HG02763 (cell line): ENCODE measurements at regions not wholly inside any gene's neighbourhood (a gene's known extent, or its start where the extent isn't known, plus 50 kb on each side); places are given as distances from the start of the nearest gene placed in this dataset.
"Not testable (repeated sequence)": the region's sequence is repeated elsewhere in the genome, so short reads cannot be mapped to it uniquely, and the experiment has no call there.

Source experiments
- ATAC-seq: cut with Tn5 transposase; IDR thresholded peaks from one replicate; pipeline ENCODE4 v1.9.1; 2021; ENCODE audit warnings: mild to moderate bottlenecking, moderate library complexity; ENCODE audit not compliant: unreplicated experiment

DNA sequence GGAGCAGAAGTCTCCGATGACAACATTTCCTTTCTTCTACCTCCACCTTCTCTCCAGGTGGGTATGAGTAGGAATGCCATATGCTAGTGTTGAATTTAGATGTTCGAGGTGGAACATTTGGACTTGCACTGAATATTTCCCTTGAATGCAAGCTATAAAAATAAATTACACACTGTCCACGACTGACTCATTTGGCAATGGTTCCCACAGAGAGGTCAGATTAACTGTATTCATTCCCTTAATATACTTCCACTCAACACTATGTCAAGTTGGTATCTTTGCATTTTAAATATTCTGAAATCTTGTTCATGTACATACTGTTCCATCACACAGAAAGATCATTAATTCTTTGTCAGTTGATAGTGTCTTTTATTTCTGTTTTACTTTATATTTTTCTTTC, 222.6 kb upstream of the PIK3R1 start:
- no peak for ATAC-seq

DNA sequence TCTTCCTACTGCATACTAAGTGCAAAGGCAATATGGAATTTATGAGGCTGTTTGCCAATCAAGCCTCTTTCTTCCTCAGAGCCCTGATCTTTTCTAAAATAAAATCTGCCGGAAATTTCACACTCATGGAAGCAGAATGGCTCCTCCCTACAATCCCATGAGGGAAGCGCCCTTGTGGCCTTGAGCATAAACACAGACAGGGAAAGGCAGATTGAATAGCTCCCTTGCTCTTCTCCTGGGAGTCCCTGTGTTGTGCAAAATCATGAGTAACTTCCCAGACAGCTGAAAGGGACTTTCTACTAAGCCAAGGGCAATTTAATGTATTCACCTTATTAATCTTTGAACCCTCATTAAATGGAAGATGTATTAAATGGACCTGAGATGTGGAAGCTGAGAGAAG, 226.1 kb upstream of the PIK3R1 start:
- ATAC-seq = no peak

DNA sequence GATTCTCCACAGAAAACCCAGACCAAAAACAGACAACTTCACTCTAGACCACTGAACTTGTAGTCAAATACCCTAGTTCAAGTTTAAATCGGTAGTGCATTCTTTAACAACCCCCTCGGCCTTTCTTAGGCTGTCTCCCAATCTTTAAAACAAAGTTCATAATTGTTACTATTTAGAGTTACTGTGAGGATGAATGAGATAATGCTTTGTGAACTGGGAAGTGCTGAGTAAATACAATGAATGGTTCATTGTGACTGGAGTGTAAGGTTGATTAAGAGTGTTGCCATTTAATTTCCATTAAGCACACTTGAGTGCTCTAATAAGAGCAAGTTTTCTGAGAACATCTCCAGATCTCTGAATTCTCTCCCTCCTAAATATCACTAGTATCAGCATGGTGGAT, 228.8 kb upstream of the PIK3R1 start:
- no peak for ATAC-seq

DNA sequence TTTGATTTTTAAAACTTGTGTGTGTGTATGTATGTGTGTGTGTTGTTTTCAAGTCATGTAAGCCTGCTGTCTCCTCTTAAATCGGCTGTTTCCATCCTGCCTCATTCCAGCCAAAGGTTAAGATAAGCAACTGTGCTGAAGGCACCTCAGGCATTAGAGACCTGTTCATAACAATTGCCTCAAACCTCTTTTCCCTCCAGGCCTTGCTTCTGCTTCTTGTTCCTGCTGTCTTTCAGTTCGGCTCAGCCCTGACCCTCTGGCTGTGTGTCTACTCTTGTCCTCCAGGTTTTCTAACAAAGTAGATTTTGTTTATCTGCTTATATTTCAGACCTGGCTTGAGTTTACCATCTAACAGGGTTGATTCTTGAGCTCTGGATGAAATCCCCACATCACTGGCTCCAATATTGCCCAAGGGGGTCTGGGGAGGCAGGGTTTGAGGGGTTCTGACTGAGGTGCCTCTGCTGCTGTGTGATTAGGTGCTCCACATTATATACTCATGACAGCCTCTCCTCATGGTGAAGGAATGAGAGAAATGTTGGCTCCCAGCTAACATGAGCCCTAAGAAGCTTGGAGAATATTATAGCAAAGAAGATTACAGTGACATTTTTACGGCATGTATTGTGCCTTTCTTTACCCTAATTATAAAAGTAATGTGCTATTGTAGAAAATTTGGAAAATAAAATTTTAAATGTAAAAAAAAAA, 229.7 kb upstream of the PIK3R1 start:
- ATAC-seq = no peak

DNA sequence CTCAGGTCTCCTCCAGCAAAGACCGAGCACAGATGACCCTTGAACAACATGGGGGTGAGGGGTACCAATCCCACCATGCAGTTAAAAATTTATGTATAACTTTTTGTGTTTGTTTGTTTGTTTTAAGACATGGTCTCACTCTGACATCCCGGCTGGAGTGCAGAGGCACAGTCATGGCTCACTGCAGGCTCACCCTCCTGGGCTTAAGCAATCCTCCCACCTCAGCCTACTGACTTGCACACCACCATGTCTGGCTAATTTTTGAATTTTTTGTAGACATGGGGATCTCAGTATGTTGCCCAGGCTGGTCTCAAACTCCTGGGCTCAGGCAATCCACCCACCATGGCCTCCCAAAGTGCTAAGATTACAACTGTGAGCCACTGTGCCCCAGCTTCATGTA, 231.0 kb upstream of the PIK3R1 start:
- no peak for ATAC-seq

DNA sequence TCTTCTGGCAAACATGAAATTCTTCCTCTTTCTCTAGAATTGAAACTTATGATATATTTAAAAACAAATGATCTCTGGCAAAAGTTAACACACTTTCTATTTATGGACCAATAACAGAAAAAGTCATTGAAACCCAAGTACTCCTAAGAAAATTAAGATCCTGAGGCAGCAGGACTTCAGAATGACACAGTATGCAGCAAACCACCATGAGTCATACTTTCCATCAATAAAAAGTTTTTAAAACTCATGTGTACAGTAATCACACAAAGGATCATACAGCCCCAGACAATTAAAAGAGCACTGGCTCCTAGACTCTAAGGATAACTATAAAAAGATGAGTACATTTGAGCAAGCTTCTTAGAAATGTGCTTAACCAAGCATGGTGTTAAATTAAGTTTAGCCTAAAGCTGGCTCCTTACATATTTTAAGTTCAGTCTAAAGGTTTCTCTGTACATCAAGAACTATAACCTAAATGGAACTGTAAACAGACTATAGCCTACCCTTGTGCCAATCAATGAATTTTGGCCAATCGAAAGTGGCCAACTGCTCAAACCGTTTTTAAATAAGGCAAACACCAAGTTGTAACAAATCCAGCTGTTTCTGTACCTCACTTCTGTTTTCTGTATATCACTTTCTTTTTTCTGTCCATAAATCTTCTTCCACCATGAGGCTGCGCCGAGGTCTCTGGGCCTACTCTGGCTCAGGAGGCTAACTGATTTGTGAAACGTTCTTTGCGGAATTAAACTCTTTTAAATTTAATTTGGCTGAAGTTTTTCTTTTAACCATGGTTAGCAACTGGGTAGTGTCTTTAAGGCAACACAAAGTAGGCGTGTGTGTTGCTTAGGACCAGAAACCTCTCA, 232.1 kb upstream of the PIK3R1 start:
- no peak for ATAC-seq

DNA sequence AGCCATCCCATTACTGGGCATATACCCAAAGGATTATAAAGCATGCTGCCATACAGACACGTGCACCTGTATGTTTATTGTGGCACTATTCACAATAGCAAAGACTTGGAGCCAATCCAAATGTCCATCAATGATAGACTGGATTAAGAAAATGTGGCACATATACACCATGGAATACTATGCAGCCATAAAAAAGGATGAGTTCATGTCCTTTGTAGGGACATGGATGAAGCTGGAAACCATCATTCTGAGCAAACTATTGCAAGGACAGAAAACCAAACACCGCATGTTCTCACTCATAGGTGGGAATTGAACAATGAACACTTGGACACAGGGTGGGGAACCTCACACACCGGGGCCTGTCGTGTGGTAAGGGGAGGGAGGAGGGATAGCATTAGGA, 233.4 kb upstream of the PIK3R1 start:
- ATAC-seq = not testable (repeated sequence)

DNA sequence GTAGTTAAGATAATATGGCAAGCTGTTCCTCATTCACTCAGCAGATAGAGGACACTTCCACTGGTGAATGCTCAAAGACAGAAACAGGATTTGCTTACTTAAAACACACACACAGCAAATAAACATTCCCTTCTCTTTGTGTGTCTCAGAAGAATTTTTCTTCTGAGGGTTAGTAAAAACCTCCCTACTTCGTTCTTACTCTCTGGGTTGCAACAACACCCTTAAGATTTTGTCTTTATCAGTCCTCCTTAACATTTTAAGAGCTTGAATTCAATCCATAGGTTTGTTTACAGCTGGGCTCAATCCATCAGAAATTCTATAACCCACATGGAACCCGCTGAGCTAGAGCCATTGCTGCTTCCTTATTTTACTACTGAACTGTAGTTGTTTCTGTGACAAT, 237.4 kb upstream of the PIK3R1 start:
- no peak for ATAC-seq

DNA sequence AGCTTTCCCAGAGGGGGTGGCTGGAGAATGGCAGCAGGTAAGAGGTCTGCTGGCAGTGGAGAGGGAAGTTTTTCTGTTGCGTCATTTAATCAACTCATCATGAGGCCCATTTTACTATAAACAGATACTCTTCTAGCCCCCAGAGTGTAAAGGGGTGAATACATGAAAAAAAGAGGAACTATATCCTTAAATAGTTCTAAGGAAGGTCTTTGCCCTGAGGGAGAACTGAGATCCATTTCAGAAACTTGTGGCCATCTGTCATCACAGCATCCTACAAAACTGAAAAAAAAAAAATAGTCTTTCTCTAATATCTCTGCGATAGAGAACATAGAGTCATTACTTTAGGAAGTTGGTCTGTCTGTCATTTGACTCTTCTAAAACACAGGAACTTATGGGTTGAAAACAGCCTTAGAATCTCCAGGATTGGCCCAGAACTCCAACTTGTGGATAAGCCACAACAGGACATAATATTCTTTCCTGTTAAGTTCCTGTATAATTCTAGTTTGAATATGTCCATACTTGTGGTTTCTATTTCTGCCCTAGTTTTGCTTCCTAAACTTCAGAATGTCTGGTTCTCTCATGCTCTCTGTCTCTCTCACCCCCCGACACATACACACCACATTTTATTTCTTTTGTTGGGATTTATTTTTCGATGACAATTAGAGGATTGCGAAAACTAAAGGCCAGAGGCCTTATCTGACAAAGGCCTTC, 238.5 kb upstream of the PIK3R1 start:
- ATAC-seq = no peak

DNA sequence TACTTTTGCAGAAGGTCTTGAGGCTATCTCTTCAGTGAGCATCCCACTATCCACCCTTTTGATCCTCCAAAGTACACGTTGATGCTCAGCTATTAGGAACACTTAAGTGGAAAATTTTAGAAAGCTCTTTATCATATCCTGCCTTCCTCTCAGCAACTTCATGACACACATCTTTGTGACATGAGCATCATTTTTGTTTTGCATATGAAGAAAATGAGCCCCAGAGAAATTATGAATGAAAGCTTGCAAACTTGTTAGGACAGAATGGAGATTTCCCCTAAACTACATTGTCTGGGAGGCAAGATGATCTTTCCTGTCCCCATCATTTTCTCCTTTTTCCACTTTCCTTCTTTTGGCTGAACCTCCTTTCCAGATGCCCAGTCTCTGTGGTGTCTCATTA, 239.4 kb upstream of the PIK3R1 start:
- ATAC-seq = no peak

DNA sequence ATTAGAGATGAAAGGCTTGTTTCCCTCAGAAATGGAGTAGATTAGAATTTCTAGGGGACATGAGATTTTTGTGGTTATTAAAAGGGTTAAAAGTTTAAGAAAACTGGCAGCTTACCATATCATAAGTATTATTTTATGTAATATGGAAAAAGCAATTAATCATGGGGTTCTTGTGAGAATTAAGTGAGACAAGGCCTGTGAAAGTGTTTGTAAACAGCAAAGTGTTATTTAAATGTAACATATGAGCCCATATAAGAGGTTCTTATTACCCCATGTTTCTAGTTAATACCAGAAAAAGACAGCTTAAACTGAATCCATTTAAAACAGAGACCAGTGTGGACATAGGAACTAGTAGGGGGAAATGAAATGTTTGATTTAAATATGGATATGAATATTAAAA, 241.1 kb upstream of the PIK3R1 start:
- ATAC-seq = no peak

DNA sequence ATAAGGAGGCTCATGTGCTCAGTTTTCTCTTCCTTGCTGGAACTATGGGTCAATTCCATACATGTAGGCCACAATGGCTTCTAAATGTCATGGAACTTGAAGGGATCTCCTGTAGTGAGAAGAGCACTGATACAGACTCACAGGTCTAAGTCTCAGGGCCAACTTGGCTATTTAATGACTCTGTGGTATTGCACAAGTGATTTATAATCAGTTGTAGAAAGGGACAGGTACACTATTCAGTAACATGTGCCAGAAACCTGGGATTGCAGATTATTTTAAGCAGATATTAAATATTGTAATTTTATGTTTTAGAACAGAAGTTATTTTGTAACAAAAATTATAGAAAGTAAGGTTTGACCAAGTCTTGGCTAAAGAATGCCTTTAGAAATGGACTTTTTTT, 241.5 kb upstream of the PIK3R1 start:
- ATAC-seq = no peak

DNA sequence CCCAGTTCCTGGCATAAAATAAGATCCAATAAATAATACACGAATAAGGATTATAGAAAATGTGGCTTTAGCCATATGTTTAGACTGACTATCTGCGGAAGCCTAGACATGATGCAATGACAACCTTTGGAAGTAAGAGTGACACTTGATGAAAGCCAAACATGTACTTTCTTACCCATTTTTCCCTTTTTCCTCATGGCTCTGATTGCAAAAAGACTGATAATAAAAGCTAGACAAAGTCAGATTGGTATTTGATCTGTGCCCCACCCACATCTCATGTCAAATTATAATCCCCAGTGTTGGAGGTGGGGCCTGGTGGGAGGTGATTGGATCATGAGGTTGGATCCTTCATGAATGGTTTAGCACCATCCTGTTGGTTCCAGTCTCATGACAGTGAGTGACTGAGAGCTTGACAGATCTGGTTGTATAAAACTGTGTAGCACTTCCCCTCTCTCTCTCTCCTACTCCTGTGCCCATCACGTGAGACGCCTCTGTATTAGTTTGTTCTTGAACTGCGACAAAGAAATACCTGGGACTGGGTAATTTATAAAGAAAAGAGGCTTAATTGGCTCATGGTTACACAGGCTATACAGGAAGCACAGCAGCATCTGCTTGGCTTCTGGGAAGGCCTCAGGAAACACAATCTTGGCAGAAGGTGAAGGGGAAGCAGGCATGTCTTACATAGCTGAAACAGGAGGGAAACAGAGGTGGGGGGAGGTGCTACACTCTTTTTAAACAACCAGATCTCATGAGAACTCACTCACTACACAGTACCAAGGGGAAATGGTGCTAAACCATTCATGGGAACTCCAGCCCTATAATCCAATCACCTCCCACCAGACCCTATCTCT, 243.4 kb upstream of the PIK3R1 start:
- no peak for ATAC-seq

DNA sequence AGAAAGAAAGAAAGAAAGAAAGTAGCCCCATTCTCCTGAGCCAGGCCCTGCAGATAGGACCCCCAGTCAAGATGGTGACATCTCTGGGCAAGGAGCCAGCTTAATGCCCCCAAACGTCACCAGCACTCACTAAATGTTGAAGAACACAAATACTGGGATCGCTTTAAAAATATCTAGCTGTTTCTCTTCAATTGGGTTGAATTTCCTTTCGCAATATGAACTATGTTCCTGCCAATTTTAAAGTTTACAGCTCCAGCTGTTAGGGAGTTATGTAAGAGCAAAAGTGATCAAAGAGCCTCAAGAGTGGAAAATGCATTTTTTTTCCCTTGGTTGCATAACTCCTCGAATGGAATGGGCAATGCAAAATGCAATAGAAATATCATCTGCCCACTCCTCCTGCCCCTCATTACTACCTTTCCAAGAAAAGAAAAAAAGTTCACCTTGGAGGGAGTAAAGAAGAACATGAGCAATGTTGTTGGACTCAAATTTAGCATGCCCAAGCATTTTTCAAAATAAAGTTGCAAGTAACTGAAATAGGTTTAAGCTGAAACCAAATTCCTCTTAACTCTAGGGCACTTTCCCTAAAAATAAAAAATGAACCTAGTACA, 244.2 kb upstream of the PIK3R1 start:
- ATAC-seq = no peak

DNA sequence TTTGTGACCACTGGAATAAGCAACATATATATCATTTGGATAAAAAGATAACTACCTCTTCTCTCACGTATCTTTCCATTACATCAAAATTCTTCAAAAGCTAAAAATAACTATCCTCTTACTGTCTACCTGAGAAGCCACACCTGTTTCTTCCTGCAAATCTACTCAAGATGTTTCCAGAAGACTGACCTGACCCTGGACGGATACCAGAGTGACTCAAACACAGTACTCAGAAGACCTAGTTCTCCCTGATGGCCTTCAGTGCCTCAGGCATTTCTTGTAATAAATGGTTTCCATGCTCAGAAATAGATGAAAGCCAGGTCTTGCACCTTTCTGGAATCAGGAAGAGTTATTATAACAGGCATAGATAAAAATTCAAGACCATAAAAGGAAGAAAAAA, 245.9 kb upstream of the PIK3R1 start:
- ATAC-seq = no peak

DNA sequence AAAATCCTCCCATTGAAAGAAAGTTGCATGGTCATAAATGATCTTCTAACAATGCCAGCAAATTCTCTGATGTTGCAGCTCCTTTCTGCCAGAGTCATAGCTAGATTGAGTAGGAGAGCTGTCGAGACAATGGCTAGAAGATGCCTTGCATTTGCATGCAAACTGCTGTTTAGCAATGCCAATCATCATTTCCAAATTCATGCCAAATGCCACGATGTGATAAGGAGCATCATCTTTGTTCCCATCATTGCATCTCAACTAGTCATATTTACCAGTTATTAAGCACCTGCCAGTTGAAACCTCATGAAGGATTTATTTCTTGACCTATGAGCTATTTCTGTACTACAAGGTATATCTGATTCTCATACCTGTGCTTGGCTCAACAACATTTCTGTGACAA, 246.4 kb upstream of the PIK3R1 start:
- no peak for ATAC-seq

DNA sequence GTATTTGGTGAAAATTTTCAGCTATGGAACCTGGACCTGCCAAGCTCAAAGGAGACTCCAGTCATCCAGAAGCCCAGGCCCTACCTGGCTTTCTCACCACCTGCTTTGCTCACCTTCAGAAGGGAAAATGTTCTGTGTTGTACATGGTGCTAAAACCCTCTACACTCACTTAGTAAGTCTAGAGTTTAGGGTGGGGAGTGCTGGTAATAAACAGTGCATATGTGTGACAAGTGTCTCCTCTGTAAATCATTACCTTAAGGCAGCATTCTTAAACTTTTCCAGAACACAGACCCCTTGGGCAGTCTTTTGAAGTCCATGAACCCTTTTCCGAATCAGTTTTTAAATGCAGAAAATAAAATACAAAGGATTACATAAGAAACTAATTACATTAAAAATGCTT, 248.8 kb upstream of the PIK3R1 start:
- ATAC-seq = no peak

DNA sequence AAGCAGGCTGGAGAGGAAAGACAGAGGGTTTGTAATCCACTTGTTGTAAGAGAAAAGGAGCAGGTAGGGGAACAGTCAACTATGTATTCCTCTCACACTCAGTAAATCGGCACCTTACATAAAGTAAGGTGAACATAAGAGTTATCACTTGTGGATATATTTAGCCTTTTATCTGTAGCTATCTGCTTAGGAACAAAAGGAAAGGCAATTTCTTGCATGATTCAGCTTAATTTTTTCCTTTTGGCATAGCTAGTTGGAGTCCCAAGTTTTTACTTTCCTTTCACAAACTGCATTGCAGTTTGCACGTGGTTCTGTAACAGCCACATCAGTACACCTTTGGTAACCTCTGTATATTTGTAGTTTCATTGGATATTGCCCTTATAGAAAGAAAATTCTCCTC, 250.9 kb upstream of the PIK3R1 start:
- ATAC-seq = no peak

DNA sequence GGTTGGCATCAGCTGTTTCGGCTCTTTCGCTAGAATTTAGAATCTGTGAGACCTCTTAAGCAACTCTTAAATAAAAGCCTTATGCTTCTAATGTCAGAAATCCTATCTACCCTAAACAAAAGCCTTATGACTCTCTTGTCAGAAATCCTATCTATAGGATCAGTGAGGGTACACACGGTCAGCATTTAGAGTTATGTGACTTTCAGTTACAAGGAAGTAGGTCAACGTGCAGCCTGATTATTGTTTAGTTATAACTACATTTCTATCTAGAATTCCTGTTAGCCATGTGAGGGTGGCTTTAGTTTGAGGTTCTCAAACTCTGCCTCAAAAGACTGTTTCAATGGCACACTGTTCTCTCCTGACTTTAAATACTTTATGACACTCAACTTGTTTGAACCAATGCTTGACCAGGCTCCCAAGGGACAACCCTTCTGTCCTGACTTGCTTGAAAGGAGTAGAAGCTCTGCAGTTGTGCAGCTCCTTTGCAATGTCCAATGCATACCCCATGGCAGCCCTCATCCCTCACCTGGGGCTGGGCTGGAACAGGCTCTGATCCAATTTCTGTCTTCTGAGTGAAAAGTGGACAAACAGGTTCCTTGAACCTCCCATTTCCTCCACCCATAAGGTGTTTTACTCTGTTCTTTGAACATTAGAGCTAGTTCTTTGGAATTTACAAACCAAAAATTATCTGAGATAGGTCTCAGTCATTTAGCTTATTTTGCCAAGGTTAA, 251.6 kb upstream of the PIK3R1 start:
- no peak for ATAC-seq

DNA sequence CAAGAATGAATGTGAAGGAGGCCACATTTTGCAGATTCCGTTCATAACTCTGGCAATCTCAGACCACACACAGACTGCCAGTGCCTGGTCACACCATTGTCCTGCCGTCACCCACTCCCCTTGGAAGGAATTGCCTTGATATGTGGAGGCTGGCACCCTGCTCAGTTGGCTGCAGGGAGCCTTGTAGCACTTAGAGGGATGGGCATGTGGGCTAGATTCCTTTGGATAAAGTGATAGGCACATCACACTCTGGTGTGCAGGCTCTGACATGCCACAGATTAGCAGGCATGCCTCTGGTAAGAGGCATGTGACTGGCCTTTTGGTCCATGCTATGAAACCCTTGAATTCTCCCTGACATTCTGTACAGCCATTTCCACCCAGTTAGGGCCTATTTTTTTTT, 254.6 kb upstream of the PIK3R1 start:
- ATAC-seq = no peak
